Spleen (tissue), 11 donors: ENCODE measurements at regions not wholly inside any gene's neighbourhood (a gene's known extent, or its start where the extent isn't known, plus 50 kb on each side); places are given as distances from the start of the nearest gene placed in this dataset.

Experiments
- DNase-seq: peaks from one replicate; pipeline ENCODE4 v3.0.0-alpha.2; 2020
- H3K27ac ChIP-seq, 8 donors: fragments of 200-600 bp; sonication (generic) in 7 of 8; 1 replicate in 4 of 8; 2 replicates in 4 of 8; pipeline versions ENCODE4 v1.5.0 to v1.8.0; 2016 to 2021; ENCODE audit warnings: inconsistent platforms in 4 of 8, mild to moderate bottlenecking in 4 of 8, moderate library complexity in 1 of 8
- H3K27me3 ChIP-seq, 7 donors: fragments of 200-600 bp; sonication (generic) in 6 of 7; replicated peaks in 1 of 7; 1 replicate in 4 of 7; 2 replicates in 3 of 7; pipeline versions ENCODE4 v1.5.0 to v1.8.0; 2016 to 2021; ENCODE audit warnings: inconsistent platforms in 3 of 7, mild to moderate bottlenecking in 1 of 7
- H3K36me3 ChIP-seq, 6 donors: fragments of 200-600 bp; sonication (generic) in 5 of 6; 1 replicate in 4 of 6; 2 replicates in 2 of 6; pipeline versions ENCODE4 v1.5.0 to v1.8.0; 2016 to 2021; ENCODE audit warnings: inconsistent platforms in 2 of 6
- H3K4me1 ChIP-seq, 6 donors: fragments of 200-600 bp; sonication (generic) in 5 of 6; 1 replicate in 3 of 6; 2 replicates in 3 of 6; pipeline versions ENCODE4 v1.5.0 to v1.8.0; 2016 to 2021; ENCODE audit warnings: inconsistent platforms in 3 of 6
- H3K4me3 ChIP-seq, 8 donors: fragments of 200-600 bp; sonication (generic) in 7 of 8; 1 replicate in 4 of 8; 2 replicates in 4 of 8; pipeline versions ENCODE4 v1.5.0 to v1.8.0; 2016 to 2021; ENCODE audit warnings: inconsistent platforms in 4 of 8, mild to moderate bottlenecking in 4 of 8, moderate library complexity in 2 of 8
- H3K9me3 ChIP-seq, 8 donors: fragments of 200-600 bp; sonication (generic) in 7 of 8; 1 replicate in 4 of 8; 2 replicates in 4 of 8; pipeline versions ENCODE4 v1.5.0 to v1.8.0; 2016 to 2021; ENCODE audit warnings: inconsistent platforms in 4 of 8
- POLR2A ChIP-seq, 3 donors: fragments of 450-650 bp; IDR thresholded peaks; one replicate each; pipeline ENCODE4 v1.5.1; 2017; ENCODE audit warnings: antibody characterized with exemption in 3 of 3, mild to moderate bottlenecking in 1 of 3
- POLR2AphosphoS5 ChIP-seq, 3 donors: sonication (generic); formaldehyde crosslinking; IDR thresholded peaks; one replicate each; pipeline ENCODE4 v1.5.1; 2017; ENCODE audit warnings: antibody characterized with exemption in 3 of 3
- WGBS, 5 donors: extraction: QIAGEN DNeasy Blood & Tissue Kit in 3 of 5; methylation state at CpG; one replicate each; pipeline versions ENCODE4 v1.1.5 to v1.1.7; 2013 to 2018; 5-methylcytosine and 5-hydroxymethylcytosine counted together
- intact Hi-C: fragments of 100-400 bp; cut with DNase I; formaldehyde crosslinking; loops from one replicate; pipeline ENCODE4 v1.15.0; 2023; ENCODE audit warnings: low total_unique reads
- TF ChIP-seq, protein P1 (sequence below), 11 experiments: fragments of 200-600 bp in 7 of 11; fragments of 450-650 bp in 4 of 11; sonication (generic) in 4 of 11; IDR thresholded peaks in 8 of 11; conservative IDR thresholded peaks in 3 of 11; 1 replicate in 7 of 11; 2 replicates in 4 of 11; pipeline versions ENCODE4 v1.4.0 to v1.8.0; 2016 to 2021; ENCODE audit warnings: antibody characterized with exemption in 11 of 11, inconsistent platforms in 4 of 11, mild to moderate bottlenecking in 1 of 11
- donor health status: healthy with polysubstance abuse.
- donor health status: DM: no; HTN: no; CAD: no; lungs with moderate emphysema.
- donor health status: DM: no; HTN: no; CAD: no.
- donor health status: Bipolar disorder and iron deficiency.
- donor health status: healthy.
- donor health status: DM: no; HTN: no; CAD: no.
- donor health status: DM: yes; HTN: yes; CAD: no.

DNA sequence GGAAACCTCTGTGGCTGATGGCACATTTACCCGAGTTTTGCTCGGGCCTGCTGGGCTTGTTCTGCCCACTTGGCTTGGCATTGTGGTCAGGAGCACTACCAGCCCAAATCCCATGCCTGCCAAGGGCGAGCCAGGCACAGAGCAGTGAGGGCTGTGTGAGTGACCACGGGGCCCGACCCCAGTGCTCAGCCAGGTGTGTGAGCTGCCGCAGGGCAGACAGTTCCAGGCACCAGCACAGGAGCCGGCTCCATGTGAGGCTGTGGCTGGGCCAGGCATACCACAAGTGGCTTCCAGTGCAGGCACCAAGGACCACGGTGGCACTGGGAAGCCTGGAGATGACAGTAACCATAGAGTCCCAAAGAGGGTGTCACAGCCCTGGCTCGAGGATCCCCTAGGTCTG, 1225.5 kb upstream of the GJE1 start:
- Histone ChIP-seq H3K4me1 (no peaks in the 10 kb centered on the region), H3K27me3 (no peaks in the 10 kb centered on the region), H3K36me3 (no peaks in the 10 kb centered on the region), H3K9me3 (peaks cover 0 to 4% (median 0%) of the 10 kb centered on the region in 8 donors), H3K27ac (no peak overlapping the region), H3K4me3 (no peak overlapping the region)
- intact Hi-C loops: no loop called here
- TF ChIP-seq, protein P1, sequence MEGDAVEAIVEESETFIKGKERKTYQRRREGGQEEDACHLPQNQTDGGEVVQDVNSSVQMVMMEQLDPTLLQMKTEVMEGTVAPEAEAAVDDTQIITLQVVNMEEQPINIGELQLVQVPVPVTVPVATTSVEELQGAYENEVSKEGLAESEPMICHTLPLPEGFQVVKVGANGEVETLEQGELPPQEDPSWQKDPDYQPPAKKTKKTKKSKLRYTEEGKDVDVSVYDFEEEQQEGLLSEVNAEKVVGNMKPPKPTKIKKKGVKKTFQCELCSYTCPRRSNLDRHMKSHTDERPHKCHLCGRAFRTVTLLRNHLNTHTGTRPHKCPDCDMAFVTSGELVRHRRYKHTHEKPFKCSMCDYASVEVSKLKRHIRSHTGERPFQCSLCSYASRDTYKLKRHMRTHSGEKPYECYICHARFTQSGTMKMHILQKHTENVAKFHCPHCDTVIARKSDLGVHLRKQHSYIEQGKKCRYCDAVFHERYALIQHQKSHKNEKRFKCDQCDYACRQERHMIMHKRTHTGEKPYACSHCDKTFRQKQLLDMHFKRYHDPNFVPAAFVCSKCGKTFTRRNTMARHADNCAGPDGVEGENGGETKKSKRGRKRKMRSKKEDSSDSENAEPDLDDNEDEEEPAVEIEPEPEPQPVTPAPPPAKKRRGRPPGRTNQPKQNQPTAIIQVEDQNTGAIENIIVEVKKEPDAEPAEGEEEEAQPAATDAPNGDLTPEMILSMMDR (IDR thresholded peaks at IDR 0.05 in 8 of 11, conservative IDR thresholded peaks at IDR 0.05 in 3 of 11): no peak
- TF ChIP-seq POLR2A (IDR thresholded peaks at IDR 0.05) (no peak), POLR2AphosphoS5 (IDR thresholded peaks at IDR 0.05) (no peak)
- 88 to 94% (median 92%) methylated on average over 5 to 9 of the region's 9 CpGs for WGBS, 5 donors
- peak; percentile 69 for DNase-seq

DNA sequence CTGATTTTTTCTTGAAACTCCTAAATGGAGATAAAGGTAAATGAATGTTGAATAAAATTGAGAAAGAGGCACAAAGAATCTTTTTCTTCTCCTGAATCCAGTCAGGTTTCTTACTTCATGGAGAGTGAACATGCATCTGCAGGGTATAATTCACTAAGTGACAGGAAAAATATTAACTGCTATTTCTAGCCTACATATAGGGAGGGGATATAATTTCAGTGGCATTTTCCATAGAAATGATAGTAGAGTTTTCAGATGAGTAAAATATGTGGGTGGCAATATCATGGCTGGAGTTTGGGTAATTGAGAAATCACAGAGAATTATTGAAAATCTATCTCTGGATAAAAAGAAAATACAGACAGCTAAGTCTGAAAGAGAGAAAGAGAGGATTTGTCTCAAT, 1227.0 kb upstream of the GJE1 start:
- Histone ChIP-seq H3K9me3 (peaks cover 0 to 14% (median 9%) of the 10 kb centered on the region in 8 donors), H3K27ac (no peak overlapping the region), H3K4me1 (no peaks in the 10 kb centered on the region), H3K27me3 (no peaks in the 10 kb centered on the region), H3K4me3 (no peak overlapping the region), H3K36me3 (no peaks in the 10 kb centered on the region)
- intact Hi-C loops: no loop called here
- TF ChIP-seq, protein P1 (IDR thresholded peaks at IDR 0.05 in 8 of 11, conservative IDR thresholded peaks at IDR 0.05 in 3 of 11): no peak
- TF ChIP-seq POLR2AphosphoS5 (IDR thresholded peaks at IDR 0.05) (no peak), POLR2A (IDR thresholded peaks at IDR 0.05) (no peak)
- DNase-seq: no peak

DNA sequence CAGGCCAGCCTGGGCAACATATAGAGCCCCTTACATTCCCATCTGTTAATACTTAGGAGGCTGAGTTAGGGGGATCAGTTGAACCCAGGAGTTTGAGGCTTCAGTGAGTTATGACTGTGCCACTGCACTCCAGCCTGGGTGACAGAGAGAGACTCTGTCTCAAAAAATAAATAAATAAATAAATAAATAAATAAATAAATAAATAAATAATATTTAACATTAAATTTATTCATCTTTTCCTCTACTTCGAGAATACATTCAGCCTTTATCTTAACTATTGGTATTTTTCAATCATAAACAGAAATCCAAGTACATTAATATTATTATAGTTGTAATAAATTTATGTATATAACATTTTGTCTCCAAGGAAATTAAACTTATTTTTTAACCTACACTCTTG, 1227.7 kb upstream of the GJE1 start:
- peaks cover 0 to 16% (median 9%) of the 10 kb centered on the region in 8 donors for H3K9me3 ChIP-seq
- no peaks in the 10 kb centered on the region for H3K4me1 ChIP-seq
- H3K27ac ChIP-seq: no peak overlapping the region
- no peaks in the 10 kb centered on the region for H3K27me3 ChIP-seq
- no peak for DNase-seq
- H3K4me3 ChIP-seq: no peak overlapping the region
- TF ChIP-seq, protein P1 (IDR thresholded peaks at IDR 0.05 in 8 of 11, conservative IDR thresholded peaks at IDR 0.05 in 3 of 11): no peak
- no peak for TF ChIP-seq POLR2A (IDR thresholded peaks at IDR 0.05)
- no peak for TF ChIP-seq POLR2AphosphoS5 (IDR thresholded peaks at IDR 0.05)
- no peaks in the 10 kb centered on the region for H3K36me3 ChIP-seq
- intact Hi-C loops: no loop called here
- WGBS, 5 donors: 73 to 89% (median 82%) methylated on average over 1 of the region's 1 CpG

DNA sequence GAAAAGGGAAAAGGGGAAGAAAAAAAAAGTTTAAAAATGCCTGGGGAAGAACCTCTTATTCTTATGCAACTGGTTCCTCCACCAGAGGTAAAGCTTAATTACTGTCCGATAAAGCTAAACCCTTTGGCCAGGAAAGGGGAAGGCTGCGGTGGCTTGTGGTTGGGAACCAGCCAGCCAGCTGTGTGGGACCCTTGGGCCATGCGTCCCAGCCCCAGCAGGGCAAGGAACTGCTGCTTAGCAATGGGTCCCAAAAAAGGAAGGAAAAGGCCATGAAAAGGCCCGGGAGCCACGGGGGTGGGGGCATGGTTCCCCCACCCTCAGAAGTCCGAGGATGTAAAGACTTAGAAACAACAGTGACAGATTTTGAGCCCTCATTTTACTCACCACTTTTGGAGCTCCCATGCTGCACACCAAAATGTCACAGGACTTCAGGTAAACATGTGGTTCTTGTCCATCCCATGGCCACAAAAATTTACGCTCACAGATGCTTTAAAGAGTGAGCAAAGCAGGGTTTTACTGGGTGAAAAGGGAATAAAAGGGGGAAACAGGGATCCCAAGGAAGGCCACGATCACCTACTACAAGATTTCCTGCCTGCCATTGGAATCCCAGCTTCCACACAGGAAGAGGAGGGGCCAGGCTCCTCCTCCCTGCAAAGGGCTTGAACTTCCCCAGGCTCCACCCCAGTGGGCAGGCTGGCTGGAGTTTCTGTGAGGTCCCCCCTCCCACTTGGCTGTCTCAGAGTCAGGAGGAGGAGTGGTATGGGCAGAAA, 1234.7 kb upstream of the GJE1 start:
- peak; percentile 73 for DNase-seq
- peak overlapping the region in 1 of 8 donors; percentile 2 for H3K27ac ChIP-seq
- peaks cover 0 to 33% (median 22%) of the 10 kb centered on the region in 8 donors for H3K9me3 ChIP-seq
- 34 to 55% (median 38%) methylated on average over 8 of the region's 8 CpGs for WGBS, 5 donors
- H3K27me3 ChIP-seq: no peaks in the 10 kb centered on the region
- TF ChIP-seq POLR2AphosphoS5 (IDR thresholded peaks at IDR 0.05) (no peak), POLR2A (IDR thresholded peaks at IDR 0.05) (no peak)
- TF ChIP-seq, protein P1 (IDR thresholded peaks at IDR 0.05 in 8 of 11, conservative IDR thresholded peaks at IDR 0.05 in 3 of 11): no peak
- intact Hi-C loops: no loop called here
- no peaks in the 10 kb centered on the region for H3K4me1 ChIP-seq
- peak overlapping the region in 1 of 8 donors; percentile 22 for H3K4me3 ChIP-seq
- H3K36me3 ChIP-seq: no peaks in the 10 kb centered on the region
